Occipital lobe (tissue), 1 donor: ENCODE measurements at regions not wholly inside any gene's neighbourhood (a gene's known extent, or its start where the extent isn't known, plus 50 kb on each side); places are given as distances from the start of the nearest gene placed in this dataset.

Experiments
- DNase-seq: peaks from one replicate; lab custom pipeline; 2025; lab: John Stamatoyannopoulos, UW

DNA sequence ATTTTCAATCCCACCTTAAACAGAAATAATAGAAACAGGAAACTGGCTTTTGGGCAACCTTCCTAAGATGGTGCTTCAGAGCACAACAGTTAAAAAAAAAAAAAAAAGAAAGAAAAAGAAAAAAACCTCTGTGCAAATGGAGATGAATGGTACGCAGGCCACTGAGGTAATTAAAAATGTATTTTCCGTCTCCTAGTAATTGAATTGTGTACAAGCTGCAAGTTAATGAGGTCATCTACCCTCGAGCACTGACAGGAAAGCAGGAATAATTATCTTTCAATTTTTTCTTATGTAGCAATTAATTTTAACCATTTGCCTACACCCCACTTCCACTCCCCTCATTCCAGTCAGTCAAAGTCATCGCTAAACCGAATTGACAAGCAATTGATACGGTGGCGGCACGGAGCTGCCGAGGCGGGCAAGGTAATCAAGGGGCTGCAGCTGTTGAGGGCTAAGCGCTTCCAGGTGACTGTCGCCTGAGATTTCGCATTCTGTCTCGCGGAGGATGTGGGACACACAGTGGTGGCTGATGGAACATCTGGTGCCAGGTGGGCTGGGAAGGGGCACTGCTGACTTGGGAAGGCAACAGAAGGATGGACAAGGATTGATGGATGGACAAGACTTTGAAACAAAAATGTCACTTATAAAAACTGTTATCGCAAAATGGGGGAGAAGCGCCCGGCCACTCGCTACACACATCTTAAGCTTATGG is 109.4 kb downstream of the RCN1 start:
- no peak for DNase-seq

- no peak for DNase-seq
Observed at GRCh38 chr11:32204751-32205150, 113.9 kb downstream of the RCN1 start.

DNA sequence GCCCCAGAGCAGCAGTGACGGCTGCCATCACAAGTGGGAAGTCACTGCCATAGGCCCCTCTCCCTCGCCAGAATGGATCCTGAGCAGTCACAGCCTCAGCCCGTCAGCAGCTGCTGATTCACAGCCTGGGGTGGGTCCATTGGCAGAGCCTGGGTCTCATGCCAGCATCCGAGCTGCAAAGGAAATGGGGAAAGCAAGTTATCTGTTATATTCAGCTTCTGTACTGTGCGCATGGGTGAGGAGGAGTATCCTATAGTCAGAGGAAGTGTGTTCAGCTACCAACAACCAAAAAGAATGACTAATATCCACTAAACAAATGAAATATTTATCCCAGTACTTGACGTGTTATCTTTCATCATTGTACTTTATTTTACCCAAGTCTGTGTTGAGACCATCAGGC is 119.7 kb downstream of the RCN1 start:
- DNase-seq: no peak

GRCh38 chr11:32213223-32213622 is 122.3 kb downstream of the RCN1 start:
- no peak for DNase-seq

- DNase-seq: no peak
Observed at GRCh38 chr11:32215157-32215556, 124.3 kb downstream of the RCN1 start.

DNA sequence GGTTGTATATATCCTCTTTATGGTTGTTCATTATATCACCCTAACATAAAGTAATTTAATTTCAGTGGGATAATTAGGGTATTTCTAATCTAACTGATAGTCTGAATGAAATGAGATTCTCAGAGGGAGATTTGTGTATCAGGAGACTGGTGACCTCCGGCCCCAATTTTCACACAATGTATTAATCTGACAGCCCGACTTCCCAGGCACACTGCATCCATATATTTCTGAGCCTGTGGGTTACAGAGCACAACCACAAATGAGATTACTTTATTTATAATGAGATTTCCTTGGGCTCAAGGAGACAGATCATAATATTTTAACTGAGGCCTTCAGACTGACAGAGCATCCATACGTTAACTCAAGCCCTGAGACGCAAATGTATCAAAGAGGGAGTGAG is 125.9 kb downstream of the RCN1 start:
- DNase-seq: no peak

GRCh38 chr11:32219320-32219719 is 128.4 kb downstream of the RCN1 start:
- DNase-seq: no peak

- no peak for DNase-seq
Observed at GRCh38 chr11:32221476-32222032, 130.7 kb downstream of the RCN1 start.

DNA sequence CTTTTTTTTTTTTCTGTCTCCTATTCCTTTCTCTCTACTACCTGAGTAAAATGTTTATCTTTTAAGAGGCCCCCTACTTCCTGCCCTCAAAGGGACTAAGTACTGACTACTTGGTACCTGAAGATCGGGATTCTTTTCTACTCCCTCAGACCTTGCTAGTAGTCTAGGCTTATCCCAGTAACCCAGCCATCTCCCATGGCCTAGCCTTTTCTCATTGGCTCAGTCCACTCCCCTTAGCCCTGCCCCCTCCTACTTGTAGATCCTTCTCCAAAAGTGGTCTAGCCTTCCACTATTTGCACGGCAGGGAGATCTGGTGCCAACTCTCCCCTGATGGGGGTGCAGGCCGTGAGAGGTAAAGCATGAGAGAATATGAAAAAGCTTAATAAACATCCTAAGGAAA is 133.7 kb downstream of the RCN1 start:
- DNase-seq: no peak

DNA sequence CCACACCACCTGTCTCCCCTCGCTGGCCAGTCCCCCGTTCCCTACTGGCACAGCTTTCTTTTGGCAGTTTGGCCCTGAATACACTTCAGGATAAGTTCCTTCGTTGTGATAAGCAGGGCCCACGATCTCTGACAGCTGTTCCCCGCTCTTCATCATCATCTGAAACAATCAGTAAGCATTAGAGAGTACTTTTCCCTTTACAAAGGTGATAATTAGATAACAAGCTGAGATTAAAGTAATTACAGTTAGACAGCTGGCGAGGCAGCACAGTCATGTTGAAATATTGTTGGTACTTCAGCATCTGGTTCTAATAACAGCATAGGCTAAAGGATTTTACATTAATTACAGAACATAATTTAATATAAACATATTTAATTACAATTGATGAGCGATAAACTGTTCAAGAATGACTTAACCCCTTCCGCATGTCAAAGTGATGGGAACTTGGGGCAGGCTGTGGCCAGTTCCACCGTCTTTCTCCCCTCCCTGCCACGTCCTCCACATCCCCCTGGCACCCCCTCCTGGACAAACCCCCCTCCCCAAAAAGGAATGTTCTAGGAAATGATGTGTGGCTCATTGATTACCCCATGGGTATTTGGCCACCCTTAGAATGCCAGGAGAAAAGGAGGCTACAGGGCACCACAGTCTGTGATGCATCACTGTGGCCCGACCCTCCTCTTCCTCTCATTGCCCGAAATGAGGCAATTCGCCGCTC is 134.9 kb downstream of the RCN1 start:
- DNase-seq: no peak

DNA sequence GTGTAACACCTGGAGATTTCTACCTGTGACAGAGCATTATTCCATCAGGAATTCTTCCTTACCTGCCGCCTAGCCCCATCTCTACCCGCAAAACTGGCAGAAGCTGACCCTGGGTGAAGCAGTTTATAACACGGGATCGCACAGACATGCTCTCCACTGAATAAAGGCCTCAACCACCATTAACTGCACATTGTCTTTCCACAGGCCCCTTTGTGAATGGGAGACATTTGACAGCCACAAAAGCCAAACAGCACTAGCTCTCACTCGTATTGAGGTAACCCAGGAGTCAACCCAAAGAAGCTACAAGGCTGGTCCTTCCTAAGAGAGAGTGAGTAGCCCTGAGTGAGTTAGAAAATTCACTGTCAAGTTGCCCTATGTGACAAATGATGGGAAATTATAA is 135.6 kb downstream of the RCN1 start:
- no peak for DNase-seq

DNA sequence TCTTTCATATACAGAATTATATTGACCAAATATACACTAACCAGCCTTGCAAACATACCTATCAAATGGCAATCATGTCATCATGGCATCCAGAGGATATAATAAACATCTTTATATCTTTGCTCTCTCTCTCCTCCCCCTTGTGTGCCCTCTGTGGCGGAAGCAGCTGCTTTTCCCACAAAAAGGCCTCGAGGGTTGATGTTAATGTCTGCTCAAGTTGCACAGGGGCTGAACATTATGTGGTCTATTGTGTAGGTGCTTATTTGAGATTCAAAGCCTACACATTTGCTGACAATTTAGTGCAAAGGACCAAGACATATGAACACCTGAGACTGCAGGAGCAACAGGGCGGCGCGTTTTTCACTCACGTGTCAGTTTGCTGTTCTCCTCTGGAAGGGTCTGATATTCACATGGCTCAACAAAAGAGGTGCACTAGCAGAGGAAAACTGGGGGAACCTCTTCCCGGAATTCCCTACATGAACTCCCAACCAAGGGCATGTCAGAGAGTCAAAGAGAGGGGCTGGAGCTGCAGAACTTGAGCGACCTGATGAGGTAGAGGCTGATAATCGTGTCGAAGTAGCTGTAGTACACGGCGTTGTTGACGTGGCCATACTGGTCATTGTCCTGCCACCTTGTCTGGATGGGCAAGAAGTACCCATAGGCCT is 138.8 kb downstream of the RCN1 start:
- DNase-seq: no peak

DNA sequence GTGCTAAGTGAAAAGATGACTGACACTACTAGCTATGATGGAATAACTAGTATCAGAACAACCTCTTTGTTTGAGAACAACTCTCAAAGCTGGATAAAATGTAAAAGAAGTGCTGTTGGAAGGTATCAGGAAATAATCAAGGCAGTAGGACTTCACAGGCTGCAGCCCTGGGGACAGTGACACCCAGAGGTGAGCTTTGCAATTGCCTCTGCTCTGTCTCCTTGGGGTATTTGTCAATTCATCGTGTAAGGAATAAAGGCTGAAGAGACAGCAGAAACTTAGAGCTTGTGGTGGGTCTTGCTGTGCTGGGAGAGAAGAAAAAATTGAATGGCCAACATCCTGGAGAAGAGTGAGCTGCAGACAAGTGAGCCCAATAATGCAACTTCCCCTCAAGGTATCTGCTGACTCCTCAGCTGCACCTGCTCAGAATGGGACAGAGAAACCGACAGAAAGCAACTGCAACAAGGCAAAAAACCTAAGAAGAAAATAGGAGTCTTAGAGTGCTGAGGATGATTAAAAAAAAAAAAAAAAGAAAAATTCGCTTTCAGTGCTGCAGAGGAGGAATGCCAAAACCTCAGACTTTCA is 141.1 kb downstream of the RCN1 start:
- DNase-seq: no peak

- DNase-seq: no peak
Observed at GRCh38 chr11:32232516-32232915, 141.6 kb downstream of the RCN1 start.

GRCh38 chr11:32233276-32233675 is 142.4 kb downstream of the RCN1 start:
- DNase-seq: no peak

GRCh38 chr11:32233928-32234327 is 143.1 kb downstream of the RCN1 start:
- no peak for DNase-seq

DNA sequence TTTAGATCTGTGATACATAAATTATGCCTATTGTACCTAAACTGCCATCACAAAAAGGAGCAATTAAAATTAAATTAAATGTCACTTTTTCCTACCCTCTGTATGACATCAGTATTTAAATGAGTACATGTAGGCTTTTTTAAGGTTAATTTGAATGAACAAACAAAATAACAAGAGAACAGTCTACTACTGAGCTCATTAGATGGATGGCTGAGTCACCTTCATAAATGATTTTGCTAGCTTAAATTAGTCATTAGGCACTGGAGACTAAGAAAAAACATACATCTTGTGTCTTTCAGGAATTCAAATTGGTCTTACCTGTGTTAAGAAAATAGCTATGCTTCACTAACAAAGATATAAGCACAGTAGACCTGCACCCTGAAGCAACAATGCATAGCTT is 153.6 kb downstream of the RCN1 start:
- no peak for DNase-seq

- no peak for DNase-seq
Observed at GRCh38 chr11:32253706-32254105, 162.8 kb downstream of the RCN1 start.

GRCh38 chr11:32255841-32256240 is 165.0 kb downstream of the RCN1 start:
- DNase-seq: no peak

- DNase-seq: no peak
Observed at GRCh38 chr11:32256466-32256865, 165.6 kb downstream of the RCN1 start.

GRCh38 chr11:32259641-32260081 is 168.8 kb downstream of the RCN1 start:
- no peak for DNase-seq

DNA sequence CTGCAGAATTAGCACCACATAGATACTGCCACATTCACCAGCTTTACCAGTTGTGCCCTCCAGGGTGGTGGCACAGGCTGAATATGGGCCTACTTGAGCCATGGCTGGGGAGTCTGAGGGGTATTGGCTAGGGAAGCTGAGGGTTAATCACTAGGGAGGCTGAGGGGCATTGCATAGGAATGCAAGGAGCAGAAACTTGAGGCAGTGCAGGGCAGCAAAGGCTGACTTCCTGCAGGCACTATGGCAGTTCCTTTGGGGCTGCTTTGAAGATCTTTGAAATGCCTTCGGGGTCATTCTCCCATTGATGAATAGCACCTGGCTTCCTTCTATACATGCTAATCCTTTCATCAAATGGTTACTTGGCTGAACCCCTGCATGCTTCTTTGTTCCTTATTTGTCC is 171.5 kb downstream of the RCN1 start:
- DNase-seq: no peak
